Hematopoietic multipotent progenitor cell treated with erythropoietin and hydrocortisone succinate and interleukin-3 and kit ligand, for 8 days (in vitro differentiated cells): ENCODE measurements at regions not wholly inside any gene's neighbourhood (a gene's known extent, or its start where the extent isn't known, plus 50 kb on each side); places are given as distances from the start of the nearest gene placed in this dataset.

ENCODE experiments used
- DNase-seq: peaks from one replicate; pipeline ENCODE4 v3.0.0-alpha.2; 2015

- no peak for DNase-seq
Observed at GRCh38 chr1:199723250-199723956, 304.1 kb upstream of the NR5A2 start.

GRCh38 chr1:199724049-199724448, 303.5 kb upstream of the NR5A2 start:
- DNase-seq = no peak

- no peak for DNase-seq
Observed at GRCh38 chr1:199725002-199725565, 302.4 kb upstream of the NR5A2 start.

GRCh38 chr1:199727682-199728081, 299.8 kb upstream of the NR5A2 start:
- no peak for DNase-seq

- no peak for DNase-seq
Observed at GRCh38 chr1:199728345-199728744, 299.2 kb upstream of the NR5A2 start.

- no peak for DNase-seq
Observed at GRCh38 chr1:199733125-199733524, 294.4 kb upstream of the NR5A2 start.

- no peak for DNase-seq
Observed at GRCh38 chr1:199734186-199734585, 293.3 kb upstream of the NR5A2 start.

- DNase-seq = no peak
Observed at GRCh38 chr1:199735660-199736059, 291.9 kb upstream of the NR5A2 start.

- DNase-seq = no peak
Observed at GRCh38 chr1:199736646-199737045, 290.9 kb upstream of the NR5A2 start.

GRCh38 chr1:199741586-199741985, 285.9 kb upstream of the NR5A2 start:
- DNase-seq = no peak

GRCh38 chr1:199742547-199742946, 285.0 kb upstream of the NR5A2 start:
- DNase-seq = peak; percentile 7

GRCh38 chr1:199743227-199743626, 284.3 kb upstream of the NR5A2 start:
- DNase-seq = no peak

- no peak for DNase-seq
Observed at GRCh38 chr1:199746666-199747384, 280.7 kb upstream of the NR5A2 start.

GRCh38 chr1:199747984-199748383, 279.5 kb upstream of the NR5A2 start:
- no peak for DNase-seq

- no peak for DNase-seq
Observed at GRCh38 chr1:199751506-199751905, 276.0 kb upstream of the NR5A2 start.

- DNase-seq = no peak
Observed at GRCh38 chr1:199751962-199752687, 275.4 kb upstream of the NR5A2 start.

GRCh38 chr1:199752688-199753027, 274.9 kb upstream of the NR5A2 start:
- DNase-seq = no peak

- no peak for DNase-seq
Observed at GRCh38 chr1:199753513-199753912, 274.0 kb upstream of the NR5A2 start.

GRCh38 chr1:199756066-199756465, 271.4 kb upstream of the NR5A2 start:
- no peak for DNase-seq

GRCh38 chr1:199758626-199759255, 268.8 kb upstream of the NR5A2 start:
- no peak for DNase-seq

- DNase-seq = no peak
Observed at GRCh38 chr1:199759268-199759730, 268.2 kb upstream of the NR5A2 start.

- no peak for DNase-seq
Observed at GRCh38 chr1:199762572-199762971, 264.9 kb upstream of the NR5A2 start.

GRCh38 chr1:199766218-199766792, 261.2 kb upstream of the NR5A2 start:
- DNase-seq = no peak
